ENCODE measurements at regions not wholly inside any gene's neighbourhood (a gene's known extent, or its start where the extent isn't known, plus 50 kb on each side); places are given as distances from the start of the nearest gene placed in this dataset.

- no peak for TF ChIP-seq EZH2 (IDR thresholded peaks at IDR 0.05; ENCODE audit: borderline replicate concordance, low read length)
- TF ChIP-seq, protein P1, sequence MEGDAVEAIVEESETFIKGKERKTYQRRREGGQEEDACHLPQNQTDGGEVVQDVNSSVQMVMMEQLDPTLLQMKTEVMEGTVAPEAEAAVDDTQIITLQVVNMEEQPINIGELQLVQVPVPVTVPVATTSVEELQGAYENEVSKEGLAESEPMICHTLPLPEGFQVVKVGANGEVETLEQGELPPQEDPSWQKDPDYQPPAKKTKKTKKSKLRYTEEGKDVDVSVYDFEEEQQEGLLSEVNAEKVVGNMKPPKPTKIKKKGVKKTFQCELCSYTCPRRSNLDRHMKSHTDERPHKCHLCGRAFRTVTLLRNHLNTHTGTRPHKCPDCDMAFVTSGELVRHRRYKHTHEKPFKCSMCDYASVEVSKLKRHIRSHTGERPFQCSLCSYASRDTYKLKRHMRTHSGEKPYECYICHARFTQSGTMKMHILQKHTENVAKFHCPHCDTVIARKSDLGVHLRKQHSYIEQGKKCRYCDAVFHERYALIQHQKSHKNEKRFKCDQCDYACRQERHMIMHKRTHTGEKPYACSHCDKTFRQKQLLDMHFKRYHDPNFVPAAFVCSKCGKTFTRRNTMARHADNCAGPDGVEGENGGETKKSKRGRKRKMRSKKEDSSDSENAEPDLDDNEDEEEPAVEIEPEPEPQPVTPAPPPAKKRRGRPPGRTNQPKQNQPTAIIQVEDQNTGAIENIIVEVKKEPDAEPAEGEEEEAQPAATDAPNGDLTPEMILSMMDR (conservative IDR thresholded peaks at IDR 0.05 in 1 of 2, IDR thresholded peaks at IDR 0.05 in 1 of 2; ENCODE audit: extremely low read depth in 1 of 2, insufficient read depth in 1 of 2, low read depth in 1 of 2, low read length in 2 of 2), result no peak
Measured at GRCh38 chr3:66812136-66812535, 186.0 kb upstream of the KBTBD8 start.
